Fibroblast of lung (primary cell): ENCODE measurements at regions not wholly inside any gene's neighbourhood (a gene's known extent, or its start where the extent isn't known, plus 50 kb on each side); places are given as distances from the start of the nearest gene placed in this dataset.

Experiments used
- CTCF ChIP-seq, 2 donors: IDR thresholded peaks in 1 of 2; conservative IDR thresholded peaks in 1 of 2; 1 replicate in 1 of 2; 2 replicates in 1 of 2; pipeline ENCODE4 v1.5.1; 2011 to 2012; ENCODE audit warnings: low read length in 2 of 2, control low read depth in 1 of 2, inconsistent platforms in 1 of 2, low read depth in 1 of 2, mild to moderate bottlenecking in 1 of 2
- EZH2 ChIP-seq: IDR thresholded peaks from 2 replicates; pipeline ENCODE4 v1.5.1; 2012; ENCODE audit warnings: low read length, control low read depth, mild to moderate bottlenecking; ENCODE audit errors: missing control alignments

DNA sequence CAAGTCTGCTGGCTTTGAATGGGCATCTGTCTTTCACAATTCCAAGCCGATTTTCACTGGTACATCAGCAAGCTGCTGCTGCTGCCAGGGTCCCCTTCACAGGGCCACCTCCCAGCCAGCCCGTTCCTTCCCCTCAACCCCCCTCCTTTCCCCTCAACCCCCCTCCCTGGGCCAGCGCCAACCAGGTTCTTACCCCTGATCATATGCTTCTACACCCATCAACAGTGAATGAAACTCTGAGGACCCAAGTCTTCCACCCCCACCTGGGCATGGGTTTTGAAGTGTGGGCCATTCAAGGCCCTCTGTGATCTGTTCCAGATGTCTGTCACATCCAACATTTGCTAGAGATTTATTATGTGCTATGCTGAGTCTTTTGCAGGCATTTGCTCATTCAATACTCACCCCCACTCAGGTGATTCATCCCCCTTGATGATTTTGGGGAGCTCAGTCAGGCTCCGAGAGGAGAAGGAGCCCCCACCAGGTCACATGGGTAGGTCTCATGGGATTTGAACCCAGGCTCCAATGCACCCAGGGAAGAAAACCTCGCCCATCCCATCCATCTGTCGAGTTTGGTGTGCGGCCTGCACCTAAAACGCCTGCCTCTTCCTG, 52.7 kb upstream of the FOXK1 start:
- no peak for TF ChIP-seq CTCF (conservative IDR thresholded peaks at IDR 0.05 in 1 of 2, IDR thresholded peaks at IDR 0.05 in 1 of 2; ENCODE audit: low read depth in 1 of 2, low read length in 2 of 2)
- no peak for TF ChIP-seq EZH2
